Right lobe of liver (tissue), 4 donors: ENCODE measurements at regions not wholly inside any gene's neighbourhood (a gene's known extent, or its start where the extent isn't known, plus 50 kb on each side); places are given as distances from the start of the nearest gene placed in this dataset.

Experiments
- POLR2A ChIP-seq: fragments of 450-650 bp; IDR thresholded peaks from one replicate; pipeline ENCODE4 v1.6.1; 2017; ENCODE audit warnings: antibody characterized with exemption, mild to moderate bottlenecking
- TF ChIP-seq, protein P1 (sequence below), 4 donors: fragments of 200-600 bp in 3 of 4; fragments of 450-650 bp in 1 of 4; IDR thresholded peaks; one replicate each; pipeline versions ENCODE4 v1.5.1 to v1.8.0; 2016 to 2022; ENCODE audit warnings: antibody characterized with exemption in 4 of 4, mild to moderate bottlenecking in 2 of 4
- donor health status: DM: no; HTN: no; CAD: no.
- donor health status: DM: no; HTN: no; CAD: no.
- donor health status: DM: no; HTN: yes; CAD: no.

DNA sequence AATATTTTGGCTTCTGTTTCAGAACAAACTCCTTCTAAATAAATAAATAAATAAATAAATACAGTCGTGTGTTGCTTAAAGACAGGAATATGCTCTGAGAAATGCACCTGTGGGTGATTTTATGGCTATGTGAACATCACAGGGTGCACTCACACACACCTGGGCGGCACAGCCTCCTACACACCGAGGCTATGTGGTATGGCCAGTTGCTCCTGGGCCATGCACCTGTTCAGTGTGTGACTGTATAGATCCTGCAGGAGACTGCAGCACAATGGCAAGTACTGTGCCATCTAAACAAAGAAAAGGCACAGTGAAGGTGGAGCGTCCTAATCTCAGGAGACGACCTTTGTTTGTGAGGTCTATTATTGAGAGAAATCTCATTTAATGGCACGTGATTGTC is 1281.1 kb downstream of the TBC1D22A start:
- TF ChIP-seq, protein P1, sequence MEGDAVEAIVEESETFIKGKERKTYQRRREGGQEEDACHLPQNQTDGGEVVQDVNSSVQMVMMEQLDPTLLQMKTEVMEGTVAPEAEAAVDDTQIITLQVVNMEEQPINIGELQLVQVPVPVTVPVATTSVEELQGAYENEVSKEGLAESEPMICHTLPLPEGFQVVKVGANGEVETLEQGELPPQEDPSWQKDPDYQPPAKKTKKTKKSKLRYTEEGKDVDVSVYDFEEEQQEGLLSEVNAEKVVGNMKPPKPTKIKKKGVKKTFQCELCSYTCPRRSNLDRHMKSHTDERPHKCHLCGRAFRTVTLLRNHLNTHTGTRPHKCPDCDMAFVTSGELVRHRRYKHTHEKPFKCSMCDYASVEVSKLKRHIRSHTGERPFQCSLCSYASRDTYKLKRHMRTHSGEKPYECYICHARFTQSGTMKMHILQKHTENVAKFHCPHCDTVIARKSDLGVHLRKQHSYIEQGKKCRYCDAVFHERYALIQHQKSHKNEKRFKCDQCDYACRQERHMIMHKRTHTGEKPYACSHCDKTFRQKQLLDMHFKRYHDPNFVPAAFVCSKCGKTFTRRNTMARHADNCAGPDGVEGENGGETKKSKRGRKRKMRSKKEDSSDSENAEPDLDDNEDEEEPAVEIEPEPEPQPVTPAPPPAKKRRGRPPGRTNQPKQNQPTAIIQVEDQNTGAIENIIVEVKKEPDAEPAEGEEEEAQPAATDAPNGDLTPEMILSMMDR (IDR thresholded peaks at IDR 0.05) = no peak
- no peak for TF ChIP-seq POLR2A
